ENCODE measurements at regions not wholly inside any gene's neighbourhood (a gene's known extent, or its start where the extent isn't known, plus 50 kb on each side); places are given as distances from the start of the nearest gene placed in this dataset.

DNA sequence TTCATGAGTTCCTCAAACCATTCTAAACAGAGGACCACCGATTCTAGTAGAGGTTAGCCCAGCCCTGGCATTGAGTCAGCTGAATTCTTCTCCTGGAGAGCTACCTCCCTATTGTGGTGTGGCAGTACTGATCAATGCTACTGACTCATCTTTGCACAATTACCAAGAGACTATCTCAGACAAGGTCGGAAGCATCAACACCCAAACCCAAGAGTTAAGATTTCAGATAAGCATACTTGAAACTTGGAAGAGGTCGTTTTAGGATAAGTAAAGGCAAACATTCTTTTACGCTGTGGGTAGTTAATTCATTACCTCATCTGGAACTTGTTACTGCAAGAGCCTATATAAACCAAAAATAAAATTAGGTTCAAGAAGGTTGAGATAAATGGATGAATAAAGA is 154.6 kb upstream of the NRBF2 start:
- BruUV-seq (replicated peaks): no TSS peak
- H3K9me3 ChIP-seq (replicated peaks; ENCODE audit: control insufficient read depth, insufficient read depth, low read length): no peaks in the 10 kb centered on the region; the same call in 1 of the 3 replicates
- FAIRE-seq (no peak), DNase-seq (ENCODE audit: low read depth, low spot score) (no peak), ATAC-seq (no peak)
- H4K20me1 ChIP-seq (ENCODE audit: control insufficient read depth, insufficient read depth): no peaks in the 10 kb centered on the region
- no peaks in the 10 kb centered on the region for H3K27me3 ChIP-seq (replicated peaks in 1 of 2; ENCODE audit: control insufficient read depth in 2 of 2, insufficient read depth in 2 of 2, low read length in 1 of 2)
- POLR2A ChIA-PET: no interaction called here
- H2AFZ ChIP-seq (ENCODE audit: control insufficient read depth, low read depth, low read length): no peak overlapping the region
- H3K4me3 ChIP-seq: no peak overlapping the region
- intact Hi-C loops (cut with micrococcal nuclease; ENCODE audit: unreplicated experiment) (no loop called here), in situ Hi-C loops (cut with MboI) (no loop called here)
- 33% methylated on average over 4 of the region's 4 CpGs for WGBS (ENCODE audit: insufficient coverage, insufficient replicate concordance, low lambda C conversion rate, missing lambda C conversion rate)
- H3K27ac ChIP-seq (ENCODE audit: control insufficient read depth, insufficient read depth): no peak overlapping the region
- H3K36me3 ChIP-seq (ENCODE audit: control insufficient read depth in 2 of 2, insufficient read depth in 2 of 2, low read length in 1 of 2): no peaks in the 10 kb centered on the region
- H3K9ac ChIP-seq (ENCODE audit: control insufficient read depth, insufficient read depth, low read length): no peak overlapping the region
- H3K79me2 ChIP-seq (ENCODE audit: control insufficient read depth, insufficient read depth, low read length): no peaks in the 10 kb centered on the region
- no peak overlapping the region for H3K4me2 ChIP-seq (ENCODE audit: control insufficient read depth, insufficient read depth)
- SMC1A ChIA-PET (ENCODE audit: uncharacterized antibody, unreplicated experiment): no interaction called here
- CTCF ChIA-PET: no interaction called here
- RAD21 ChIA-PET (ENCODE audit: unreplicated experiment): no interaction called here
- no peaks in the 10 kb centered on the region for H3K4me1 ChIP-seq (ENCODE audit: control insufficient read depth, insufficient read depth, low read length)
- TF ChIP-seq NRF1 (conservative IDR thresholded peaks at IDR 0.05; ENCODE audit: low read depth, low read length): no peak
- TF ChIP-seq RBBP5 (conservative IDR thresholded peaks at IDR 0.05): no peak
- no peak for TF ChIP-seq ZNF622 (IDR thresholded peaks at IDR 0.05)
- no peak for TF ChIP-seq FOS (IDR thresholded peaks at IDR 0.05; ENCODE audit: borderline replicate concordance, extremely low read depth, insufficient read length)
- TF ChIP-seq, protein P1, sequence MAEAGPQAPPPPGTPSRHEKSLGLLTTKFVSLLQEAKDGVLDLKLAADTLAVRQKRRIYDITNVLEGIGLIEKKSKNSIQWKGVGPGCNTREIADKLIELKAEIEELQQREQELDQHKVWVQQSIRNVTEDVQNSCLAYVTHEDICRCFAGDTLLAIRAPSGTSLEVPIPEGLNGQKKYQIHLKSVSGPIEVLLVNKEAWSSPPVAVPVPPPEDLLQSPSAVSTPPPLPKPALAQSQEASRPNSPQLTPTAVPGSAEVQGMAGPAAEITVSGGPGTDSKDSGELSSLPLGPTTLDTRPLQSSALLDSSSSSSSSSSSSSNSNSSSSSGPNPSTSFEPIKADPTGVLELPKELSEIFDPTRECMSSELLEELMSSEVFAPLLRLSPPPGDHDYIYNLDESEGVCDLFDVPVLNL (IDR thresholded peaks at IDR 0.05; ENCODE audit: low read depth, low read length): no peak
- TF ChIP-seq, protein P2, sequence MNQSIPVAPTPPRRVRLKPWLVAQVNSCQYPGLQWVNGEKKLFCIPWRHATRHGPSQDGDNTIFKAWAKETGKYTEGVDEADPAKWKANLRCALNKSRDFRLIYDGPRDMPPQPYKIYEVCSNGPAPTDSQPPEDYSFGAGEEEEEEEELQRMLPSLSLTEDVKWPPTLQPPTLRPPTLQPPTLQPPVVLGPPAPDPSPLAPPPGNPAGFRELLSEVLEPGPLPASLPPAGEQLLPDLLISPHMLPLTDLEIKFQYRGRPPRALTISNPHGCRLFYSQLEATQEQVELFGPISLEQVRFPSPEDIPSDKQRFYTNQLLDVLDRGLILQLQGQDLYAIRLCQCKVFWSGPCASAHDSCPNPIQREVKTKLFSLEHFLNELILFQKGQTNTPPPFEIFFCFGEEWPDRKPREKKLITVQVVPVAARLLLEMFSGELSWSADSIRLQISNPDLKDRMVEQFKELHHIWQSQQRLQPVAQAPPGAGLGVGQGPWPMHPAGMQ (IDR thresholded peaks at IDR 0.05; ENCODE audit: borderline replicate concordance): no peak
- TF ChIP-seq SMARCA5 (IDR thresholded peaks at IDR 0.05): no peak
- TF ChIP-seq POLR2AphosphoS5 (IDR thresholded peaks at IDR 0.05; ENCODE audit: low read length): no peak
- no peak for TF ChIP-seq CBX3 (IDR thresholded peaks at IDR 0.05; ENCODE audit: borderline replicate concordance, low read depth)
- no peak for TF ChIP-seq IRF4 (IDR thresholded peaks at IDR 0.05; ENCODE audit: low read depth, low read length)
- TF ChIP-seq MYC (IDR thresholded peaks at IDR 0.05; ENCODE audit: insufficient read depth, insufficient read length, insufficient replicate concordance, low read length, severe bottlenecking): no peak
- no peak for TF ChIP-seq HCFC1 (IDR thresholded peaks at IDR 0.05; ENCODE audit: low read length)
- no peak for TF ChIP-seq SUZ12 (IDR thresholded peaks at IDR 0.05; ENCODE audit: unreplicated experiment)
- TF ChIP-seq, protein P3, sequence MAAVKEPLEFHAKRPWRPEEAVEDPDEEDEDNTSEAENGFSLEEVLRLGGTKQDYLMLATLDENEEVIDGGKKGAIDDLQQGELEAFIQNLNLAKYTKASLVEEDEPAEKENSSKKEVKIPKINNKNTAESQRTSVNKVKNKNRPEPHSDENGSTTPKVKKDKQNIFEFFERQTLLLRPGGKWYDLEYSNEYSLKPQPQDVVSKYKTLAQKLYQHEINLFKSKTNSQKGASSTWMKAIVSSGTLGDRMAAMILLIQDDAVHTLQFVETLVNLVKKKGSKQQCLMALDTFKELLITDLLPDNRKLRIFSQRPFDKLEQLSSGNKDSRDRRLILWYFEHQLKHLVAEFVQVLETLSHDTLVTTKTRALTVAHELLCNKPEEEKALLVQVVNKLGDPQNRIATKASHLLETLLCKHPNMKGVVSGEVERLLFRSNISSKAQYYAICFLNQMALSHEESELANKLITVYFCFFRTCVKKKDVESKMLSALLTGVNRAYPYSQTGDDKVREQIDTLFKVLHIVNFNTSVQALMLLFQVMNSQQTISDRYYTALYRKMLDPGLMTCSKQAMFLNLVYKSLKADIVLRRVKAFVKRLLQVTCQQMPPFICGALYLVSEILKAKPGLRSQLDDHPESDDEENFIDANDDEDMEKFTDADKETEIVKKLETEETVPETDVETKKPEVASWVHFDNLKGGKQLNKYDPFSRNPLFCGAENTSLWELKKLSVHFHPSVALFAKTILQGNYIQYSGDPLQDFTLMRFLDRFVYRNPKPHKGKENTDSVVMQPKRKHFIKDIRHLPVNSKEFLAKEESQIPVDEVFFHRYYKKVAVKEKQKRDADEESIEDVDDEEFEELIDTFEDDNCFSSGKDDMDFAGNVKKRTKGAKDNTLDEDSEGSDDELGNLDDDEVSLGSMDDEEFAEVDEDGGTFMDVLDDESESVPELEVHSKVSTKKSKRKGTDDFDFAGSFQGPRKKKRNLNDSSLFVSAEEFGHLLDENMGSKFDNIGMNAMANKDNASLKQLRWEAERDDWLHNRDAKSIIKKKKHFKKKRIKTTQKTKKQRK (IDR thresholded peaks at IDR 0.05; ENCODE audit: low read depth, low read length): no peak
- TF ChIP-seq, protein P4, sequence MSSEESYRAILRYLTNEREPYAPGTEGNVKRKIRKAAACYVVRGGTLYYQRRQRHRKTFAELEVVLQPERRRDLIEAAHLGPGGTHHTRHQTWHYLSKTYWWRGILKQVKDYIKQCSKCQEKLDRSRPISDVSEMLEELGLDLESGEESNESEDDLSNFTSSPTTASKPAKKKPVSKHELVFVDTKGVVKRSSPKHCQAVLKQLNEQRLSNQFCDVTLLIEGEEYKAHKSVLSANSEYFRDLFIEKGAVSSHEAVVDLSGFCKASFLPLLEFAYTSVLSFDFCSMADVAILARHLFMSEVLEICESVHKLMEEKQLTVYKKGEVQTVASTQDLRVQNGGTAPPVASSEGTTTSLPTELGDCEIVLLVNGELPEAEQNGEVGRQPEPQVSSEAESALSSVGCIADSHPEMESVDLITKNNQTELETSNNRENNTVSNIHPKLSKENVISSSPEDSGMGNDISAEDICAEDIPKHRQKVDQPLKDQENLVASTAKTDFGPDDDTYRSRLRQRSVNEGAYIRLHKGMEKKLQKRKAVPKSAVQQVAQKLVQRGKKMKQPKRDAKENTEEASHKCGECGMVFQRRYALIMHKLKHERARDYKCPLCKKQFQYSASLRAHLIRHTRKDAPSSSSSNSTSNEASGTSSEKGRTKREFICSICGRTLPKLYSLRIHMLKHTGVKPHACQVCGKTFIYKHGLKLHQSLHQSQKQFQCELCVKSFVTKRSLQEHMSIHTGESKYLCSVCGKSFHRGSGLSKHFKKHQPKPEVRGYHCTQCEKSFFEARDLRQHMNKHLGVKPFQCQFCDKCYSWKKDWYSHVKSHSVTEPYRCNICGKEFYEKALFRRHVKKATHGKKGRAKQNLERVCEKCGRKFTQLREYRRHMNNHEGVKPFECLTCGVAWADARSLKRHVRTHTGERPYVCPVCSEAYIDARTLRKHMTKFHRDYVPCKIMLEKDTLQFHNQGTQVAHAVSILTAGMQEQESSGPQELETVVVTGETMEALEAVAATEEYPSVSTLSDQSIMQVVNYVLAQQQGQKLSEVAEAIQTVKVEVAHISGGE (CRISPR knock-in tag; IDR thresholded peaks at IDR 0.05): no peak
